ENCODE measurements at regions not wholly inside any gene's neighbourhood (a gene's known extent, or its start where the extent isn't known, plus 50 kb on each side); places are given as distances from the start of the nearest gene placed in this dataset.
A peak's percentile ranks its signal among the peaks of the same experiment; 100 is the strongest.

- peak; percentile 83 for DNase-seq (ENCODE audit: low read depth)
- TF ChIP-seq CTCF (conservative IDR thresholded peaks at IDR 0.05; ENCODE audit: low read length) = no peak
- H3K4me3 ChIP-seq (ENCODE audit: low read length) = peak overlapping the region; percentile 43
These were observed 199.0 kb upstream of the KCNG1 start for GRCh38 chr20:51221791-51222408.

GRCh38 chr20:51221103-51221502 is 198.2 kb upstream of the KCNG1 start:
- H3K4me3 ChIP-seq (ENCODE audit: low read length) = no peak overlapping the region

DNA sequence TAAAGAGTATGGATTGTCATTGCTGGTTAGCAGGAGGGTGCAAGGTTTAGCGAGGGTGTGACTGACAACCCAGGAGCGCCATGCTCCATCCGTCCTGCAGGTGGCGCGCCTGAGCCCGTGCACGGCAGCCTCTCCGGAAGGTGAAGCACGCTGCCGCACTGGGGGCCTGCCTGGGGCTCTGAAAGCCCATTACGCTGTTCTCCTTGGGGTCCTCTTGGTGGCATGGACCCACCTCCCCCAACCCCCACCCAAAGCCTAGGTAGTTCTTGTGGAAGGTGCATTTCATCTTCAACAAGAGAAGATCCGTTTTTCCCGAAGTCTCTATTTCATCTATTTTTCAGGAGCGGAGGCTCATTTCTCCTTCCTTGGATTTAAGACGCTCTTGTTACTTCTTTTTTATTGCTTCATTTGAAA is 197.4 kb upstream of the KCNG1 start:
- no peak for DNase-seq (ENCODE audit: low read depth)
- no peak overlapping the region for H3K4me3 ChIP-seq (ENCODE audit: low read length)
- peak; percentile 79 for TF ChIP-seq CTCF (conservative IDR thresholded peaks at IDR 0.05; ENCODE audit: low read length)

More at GRCh38 chr20:51221103-51221502, 198.2 kb upstream of the KCNG1 start:
- DNase-seq (ENCODE audit: low read depth) = no peak
- TF ChIP-seq CTCF (conservative IDR thresholded peaks at IDR 0.05; ENCODE audit: low read length) = no peak

DNA sequence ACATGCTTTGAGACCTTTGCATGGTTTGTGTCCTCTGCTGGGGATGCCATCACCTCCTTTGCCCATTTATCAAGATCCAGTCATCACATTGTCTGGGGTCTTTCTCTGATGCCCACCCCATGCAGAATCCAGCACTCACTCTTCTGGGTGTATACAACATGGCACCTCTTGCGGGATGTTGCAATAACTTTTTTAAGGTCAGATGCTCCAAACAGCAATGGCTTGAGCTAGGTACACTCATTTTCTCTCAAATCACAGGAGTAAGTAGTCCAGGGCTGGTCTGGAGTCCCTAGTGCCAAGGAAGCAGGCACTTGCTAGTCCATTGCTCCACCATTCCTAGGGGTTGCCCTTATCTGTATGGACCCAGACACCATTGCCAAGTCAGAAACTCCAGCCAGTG is 196.6 kb upstream of the KCNG1 start:
- TF ChIP-seq CTCF (conservative IDR thresholded peaks at IDR 0.05; ENCODE audit: low read length) = no peak
- H3K4me3 ChIP-seq (ENCODE audit: low read length) = no peak overlapping the region
- DNase-seq (ENCODE audit: low read depth) = no peak

DNA sequence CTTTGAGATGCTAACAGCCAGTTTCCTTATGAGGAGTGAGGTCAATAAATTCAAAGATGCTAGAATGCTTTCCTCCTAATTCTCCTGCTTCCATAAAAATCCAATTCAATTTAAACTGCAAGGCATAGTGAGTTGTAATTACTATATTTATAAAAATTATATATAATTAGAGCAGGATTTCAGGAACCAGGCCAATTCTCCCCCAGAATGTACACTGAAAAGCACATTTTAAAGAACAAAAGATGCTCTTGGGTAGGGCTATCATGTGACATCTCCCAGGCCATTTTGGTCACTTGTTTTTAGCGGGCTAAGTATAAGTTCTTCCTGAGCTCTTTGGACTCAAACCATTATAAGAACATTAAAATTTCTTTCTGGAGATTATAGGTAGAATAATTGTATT is 195.7 kb upstream of the KCNG1 start:
- TF ChIP-seq CTCF (conservative IDR thresholded peaks at IDR 0.05; ENCODE audit: low read length) = no peak
- H3K4me3 ChIP-seq (ENCODE audit: low read length) = no peak overlapping the region

GRCh38 chr20:51217347-51218045 is 194.6 kb upstream of the KCNG1 start:
- TF ChIP-seq CTCF (conservative IDR thresholded peaks at IDR 0.05; ENCODE audit: low read length) = no peak
- no peak overlapping the region for H3K4me3 ChIP-seq (ENCODE audit: low read length)
- no peak for DNase-seq (ENCODE audit: low read depth)

More for the DNA sequence above, 195.7 kb upstream of the KCNG1 start:
- no peak for DNase-seq (ENCODE audit: low read depth)

DNA sequence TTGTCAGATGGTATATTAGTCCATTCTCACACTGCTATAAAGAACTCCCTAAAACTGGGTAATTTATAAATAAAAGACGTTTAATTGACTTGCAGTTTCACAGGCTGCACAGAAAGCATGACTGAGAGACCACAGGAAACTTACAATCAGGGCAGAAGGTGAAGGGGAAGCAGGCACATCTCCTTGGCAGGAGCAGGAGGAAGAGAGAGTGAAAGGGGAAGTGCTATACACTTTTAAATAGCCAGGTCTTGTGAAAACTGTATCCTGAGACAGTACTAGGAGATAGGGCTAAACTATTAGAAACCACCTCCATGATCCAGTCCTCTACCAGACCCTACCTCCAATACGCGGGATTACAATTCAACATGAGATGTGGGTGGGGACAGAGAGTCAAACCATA is 193.9 kb upstream of the KCNG1 start:
- H3K4me3 ChIP-seq (ENCODE audit: low read length) = no peak overlapping the region
- no peak for TF ChIP-seq CTCF (conservative IDR thresholded peaks at IDR 0.05; ENCODE audit: low read length)
- no peak for DNase-seq (ENCODE audit: low read depth)
